Muscle of back (tissue), 3 donors: ENCODE measurements at regions not wholly inside any gene's neighbourhood (a gene's known extent, or its start where the extent isn't known, plus 50 kb on each side); places are given as distances from the start of the nearest gene placed in this dataset.

Experiments used
- DNase-seq, 3 donors: peaks; one replicate each; pipeline versions ENCODE4 v3.0.0 to v3.0.0-alpha.2; 2013

- no peak for DNase-seq
These were observed 175.7 kb upstream of the PLXNA2 start for GRCh38 chr1:208419746-208420420.

DNA sequence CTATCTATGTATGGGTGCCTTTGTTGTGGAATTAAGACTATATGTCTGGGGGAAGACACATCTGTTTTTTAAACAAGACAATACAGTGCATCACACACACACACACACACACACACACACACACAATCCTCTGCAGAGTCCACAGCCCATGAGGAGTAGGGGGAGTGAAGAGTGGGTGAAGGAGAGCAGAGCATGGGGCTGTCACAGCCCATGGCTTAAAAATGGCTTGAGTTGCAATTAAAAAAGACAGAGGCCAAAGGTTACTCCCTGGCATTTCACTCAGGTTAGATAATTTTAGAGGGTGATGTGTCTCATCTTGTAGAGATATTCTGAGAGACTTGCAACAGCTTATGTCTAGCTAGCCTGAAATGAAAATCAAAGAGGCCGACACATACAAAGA lies 176.5 kb upstream of the PLXNA2 start:
- no peak for DNase-seq

GRCh38 chr1:208421486-208421885 lies 177.3 kb upstream of the PLXNA2 start:
- no peak for DNase-seq

GRCh38 chr1:208423526-208423925 lies 179.3 kb upstream of the PLXNA2 start:
- DNase-seq: no peak

GRCh38 chr1:208425096-208425495 lies 180.9 kb upstream of the PLXNA2 start:
- DNase-seq: no peak

GRCh38 chr1:208430220-208430619 lies 186.0 kb upstream of the PLXNA2 start:
- no peak for DNase-seq

DNA sequence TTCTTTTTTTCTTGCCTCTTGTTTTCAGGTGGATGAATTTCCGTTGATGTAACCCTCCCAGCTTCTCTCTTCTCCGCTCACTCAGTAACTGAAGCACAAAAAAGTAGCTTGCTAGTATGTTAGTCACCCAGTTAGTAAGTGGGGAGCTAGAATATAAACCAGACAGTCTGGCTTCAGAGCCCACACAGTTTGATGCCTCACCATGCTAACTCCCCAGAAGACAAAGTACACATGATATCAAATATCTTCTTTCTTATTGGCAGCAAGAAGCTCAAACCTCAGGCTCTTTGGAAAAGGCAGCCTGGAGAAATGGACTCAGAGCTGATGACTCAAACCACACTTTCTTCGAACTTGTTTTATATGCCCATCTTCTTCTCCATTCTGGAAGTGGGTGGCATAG lies 187.5 kb upstream of the PLXNA2 start:
- DNase-seq: peak in 1 of 3 donors; percentile 70

- DNase-seq: no peak
These were observed 188.2 kb upstream of the PLXNA2 start for GRCh38 chr1:208432346-208432745.

DNA sequence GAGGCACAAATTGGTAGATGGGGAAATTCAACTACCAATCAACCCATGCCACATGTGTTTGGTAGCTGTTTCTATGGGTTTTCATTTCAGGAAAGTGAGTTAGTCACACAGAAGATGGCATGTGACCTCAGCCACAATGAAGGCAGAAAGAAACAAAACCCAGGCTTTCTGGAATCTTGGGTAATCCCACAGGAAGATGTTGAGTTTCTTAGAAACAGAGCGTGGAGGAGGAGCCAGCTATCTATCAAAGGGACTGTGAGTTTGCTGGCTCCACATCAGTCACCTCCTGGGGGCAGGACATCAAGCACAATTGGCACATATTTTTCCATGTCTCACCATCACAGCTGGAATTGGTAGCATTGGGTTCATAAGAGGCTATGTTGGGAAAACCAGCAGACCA lies 188.9 kb upstream of the PLXNA2 start:
- DNase-seq: peak in 1 of 3 donors; percentile 20

- DNase-seq: no peak
These were observed 189.8 kb upstream of the PLXNA2 start for GRCh38 chr1:208433971-208434370.

DNA sequence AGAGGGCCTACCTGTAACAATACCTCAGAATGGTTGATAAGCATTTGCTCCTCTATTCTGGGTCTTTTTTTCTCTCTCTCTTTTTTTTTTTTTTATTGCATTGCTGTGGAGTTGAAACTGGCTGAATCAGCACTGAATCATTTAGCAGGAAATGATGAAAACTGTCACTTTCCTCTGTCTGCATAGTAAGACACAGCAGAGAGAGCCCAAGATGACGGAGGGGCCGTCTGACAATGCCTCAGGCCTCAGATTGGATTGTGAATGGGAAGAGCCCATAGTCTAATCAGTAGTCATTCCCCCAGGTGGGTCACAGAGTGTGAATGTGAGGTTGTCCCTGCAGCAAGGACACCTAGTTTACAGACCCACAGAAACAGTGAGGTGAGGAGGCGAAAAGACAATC lies 193.2 kb upstream of the PLXNA2 start:
- peak in 1 of 3 donors; percentile 63 for DNase-seq

GRCh38 chr1:208438112-208438699 lies 194.0 kb upstream of the PLXNA2 start:
- DNase-seq: no peak

- DNase-seq: no peak
These were observed 201.6 kb upstream of the PLXNA2 start for GRCh38 chr1:208445758-208446203.

DNA sequence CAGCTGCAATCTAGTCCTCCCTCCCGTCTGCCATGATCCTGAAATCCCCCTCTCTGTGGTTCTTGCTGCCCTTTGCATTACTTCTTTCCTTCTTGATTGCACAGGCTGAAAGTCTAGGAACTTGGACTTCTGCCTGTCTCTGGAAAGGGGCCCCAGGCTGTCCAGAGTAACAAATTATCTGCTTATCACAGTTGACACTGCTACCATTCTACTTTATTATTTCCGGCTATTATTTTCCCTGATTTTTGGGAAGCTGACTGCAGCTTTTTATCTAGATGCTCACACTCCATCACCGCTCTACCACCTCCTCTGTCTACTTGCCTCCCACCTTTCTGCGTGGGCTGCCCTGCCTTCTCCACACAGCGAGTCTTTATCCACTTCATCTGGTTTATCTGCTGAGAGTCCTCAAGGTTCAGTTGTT lies 202.1 kb upstream of the PLXNA2 start:
- no peak for DNase-seq

GRCh38 chr1:208448425-208448824 lies 204.2 kb upstream of the PLXNA2 start:
- DNase-seq: no peak

DNA sequence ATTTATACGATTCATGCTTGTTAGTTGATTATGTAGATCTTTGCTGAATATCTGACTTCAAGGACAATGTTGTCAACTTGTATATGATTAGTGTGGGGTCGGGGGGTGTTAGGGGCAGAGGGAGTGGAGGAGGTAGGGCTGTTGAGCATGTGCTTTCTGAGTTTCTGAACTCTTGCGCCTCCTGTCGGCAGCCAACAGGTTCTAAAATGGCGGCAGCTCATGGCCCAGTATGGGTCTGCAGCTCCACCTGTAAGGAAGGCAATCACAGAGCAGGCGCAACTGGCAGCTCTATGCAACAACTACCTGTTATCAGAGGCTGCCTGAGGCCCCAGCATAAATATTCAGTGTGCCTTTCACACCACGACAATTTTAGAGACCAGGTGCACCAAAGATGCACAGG lies 205.8 kb upstream of the PLXNA2 start:
- no peak for DNase-seq

GRCh38 chr1:208450958-208451357 lies 206.8 kb upstream of the PLXNA2 start:
- DNase-seq: no peak

DNA sequence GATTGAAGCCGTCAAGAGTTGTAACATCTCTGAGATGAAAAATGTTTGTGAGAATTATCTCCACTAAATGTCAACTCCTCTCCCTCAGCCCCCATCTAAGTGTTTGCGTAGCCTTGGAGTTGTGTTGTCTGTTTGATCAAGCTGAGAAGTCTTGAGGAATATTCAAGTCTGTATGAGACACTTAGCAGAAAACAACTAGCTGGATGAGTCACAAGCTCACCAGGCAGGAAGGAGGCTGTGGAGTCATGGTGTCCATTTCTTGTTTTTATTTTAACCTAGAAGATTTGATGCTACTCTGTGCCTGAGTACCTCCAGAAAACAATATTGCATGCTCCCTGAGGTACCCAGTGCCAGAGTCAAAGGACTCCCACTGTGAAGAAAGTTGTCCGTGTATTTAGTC lies 211.6 kb upstream of the PLXNA2 start:
- DNase-seq: no peak

DNA sequence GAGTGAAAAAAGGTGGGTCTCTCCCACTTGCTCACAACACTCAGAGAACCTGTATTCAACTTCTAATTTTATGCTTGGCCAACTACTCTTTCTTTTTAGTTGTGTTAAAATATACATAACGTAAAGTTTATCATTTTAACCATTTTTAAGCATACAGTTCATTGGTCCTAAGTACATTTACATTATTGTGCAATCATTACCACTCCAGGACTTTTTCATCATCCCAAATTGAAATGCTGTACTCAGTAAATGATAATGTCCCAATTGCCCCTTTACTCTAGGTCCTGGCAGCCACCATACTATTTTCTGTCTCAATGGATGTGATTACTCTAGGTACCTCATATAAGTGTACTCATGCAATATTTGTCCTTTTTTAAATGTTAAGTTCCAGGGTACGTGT lies 212.3 kb upstream of the PLXNA2 start:
- DNase-seq: no peak

DNA sequence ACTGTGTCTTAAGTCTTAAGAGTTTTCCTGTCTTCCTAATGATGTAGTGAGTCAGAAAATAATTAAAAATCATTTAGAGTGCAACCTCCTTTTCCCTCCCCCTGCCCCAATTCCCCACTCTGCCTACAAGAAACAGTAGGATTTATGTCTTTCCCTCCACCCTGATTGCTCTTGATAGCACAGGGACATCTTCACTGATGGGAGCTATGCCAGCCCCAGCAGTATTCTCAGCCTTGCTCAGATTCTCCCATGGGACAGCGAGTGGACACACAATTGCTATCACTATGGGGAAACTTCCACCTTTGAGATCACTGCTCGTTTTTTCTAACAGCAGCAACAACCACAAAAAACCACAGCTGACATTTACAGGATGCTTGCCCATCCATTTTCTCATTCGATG lies 216.6 kb upstream of the PLXNA2 start:
- no peak for DNase-seq

- no peak for DNase-seq
These were observed 217.5 kb upstream of the PLXNA2 start for GRCh38 chr1:208461680-208462079.

DNA sequence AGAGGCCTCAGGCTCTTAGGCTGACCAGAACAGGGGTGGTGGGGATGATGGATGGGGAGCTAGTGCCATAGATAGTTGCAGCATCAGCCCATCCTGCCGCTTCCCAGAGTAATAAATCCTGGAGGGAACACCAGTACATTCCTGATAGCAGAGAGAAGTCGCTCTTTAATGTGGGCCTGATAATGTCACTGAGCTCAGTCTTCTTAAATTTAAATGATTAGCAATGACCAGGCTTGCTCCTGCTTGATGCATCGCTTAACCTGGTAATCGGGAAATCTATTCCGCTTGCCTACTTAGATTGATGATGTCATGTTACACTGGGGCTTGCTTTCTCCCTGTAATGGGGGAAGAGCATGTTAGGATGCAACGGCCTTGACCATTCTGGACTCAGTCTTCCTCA lies 218.6 kb upstream of the PLXNA2 start:
- no peak for DNase-seq

DNA sequence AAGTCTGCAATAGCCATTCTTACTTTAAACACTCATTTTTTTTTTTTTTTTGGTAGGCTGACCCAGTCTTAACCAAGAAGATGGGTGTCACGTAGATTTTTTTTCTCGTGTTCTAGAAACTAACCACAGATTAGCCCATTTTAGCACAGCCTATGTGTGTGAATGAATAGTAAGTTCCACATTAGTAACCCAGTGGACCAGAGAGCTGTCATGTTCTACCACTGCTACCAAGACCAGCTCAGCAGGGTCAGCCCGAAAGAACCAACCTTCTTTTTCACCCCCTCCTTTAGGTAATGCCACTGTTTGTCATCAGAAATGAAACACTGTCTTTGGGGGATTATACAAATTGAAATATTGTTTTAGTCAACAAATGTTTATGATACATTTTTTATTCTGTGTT lies 221.1 kb upstream of the PLXNA2 start:
- DNase-seq: no peak
